Nucleus accumbens (tissue), 56 donors: ENCODE measurements at regions not wholly inside any gene's neighbourhood (a gene's known extent, or its start where the extent isn't known, plus 50 kb on each side); places are given as distances from the start of the nearest gene placed in this dataset.

ENCODE experiments used
- DNase-seq, 56 donors: peaks; one replicate each; lab custom pipeline; 2025; lab: John Stamatoyannopoulos, UW

DNA sequence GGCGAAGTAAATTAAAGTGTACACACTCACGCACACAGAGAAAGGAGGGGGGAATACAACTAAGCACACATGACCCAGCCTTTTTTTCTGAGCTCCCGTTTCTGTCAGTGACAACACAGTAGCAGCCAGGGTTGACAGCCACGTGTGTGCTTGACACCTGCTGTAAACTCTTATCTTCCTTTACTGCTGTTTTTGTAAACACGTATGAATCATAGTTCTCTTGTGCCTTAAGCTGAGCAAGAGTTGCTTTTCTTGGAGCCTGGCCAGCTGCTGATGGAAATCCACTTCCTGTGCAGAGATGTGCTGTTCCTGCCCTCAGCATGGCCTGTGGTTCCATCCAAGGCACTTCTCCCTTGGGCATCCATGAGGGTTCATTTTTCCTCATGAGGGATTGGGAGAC, 561.9 kb downstream of the GALR1 start:
- no peak for DNase-seq

DNA sequence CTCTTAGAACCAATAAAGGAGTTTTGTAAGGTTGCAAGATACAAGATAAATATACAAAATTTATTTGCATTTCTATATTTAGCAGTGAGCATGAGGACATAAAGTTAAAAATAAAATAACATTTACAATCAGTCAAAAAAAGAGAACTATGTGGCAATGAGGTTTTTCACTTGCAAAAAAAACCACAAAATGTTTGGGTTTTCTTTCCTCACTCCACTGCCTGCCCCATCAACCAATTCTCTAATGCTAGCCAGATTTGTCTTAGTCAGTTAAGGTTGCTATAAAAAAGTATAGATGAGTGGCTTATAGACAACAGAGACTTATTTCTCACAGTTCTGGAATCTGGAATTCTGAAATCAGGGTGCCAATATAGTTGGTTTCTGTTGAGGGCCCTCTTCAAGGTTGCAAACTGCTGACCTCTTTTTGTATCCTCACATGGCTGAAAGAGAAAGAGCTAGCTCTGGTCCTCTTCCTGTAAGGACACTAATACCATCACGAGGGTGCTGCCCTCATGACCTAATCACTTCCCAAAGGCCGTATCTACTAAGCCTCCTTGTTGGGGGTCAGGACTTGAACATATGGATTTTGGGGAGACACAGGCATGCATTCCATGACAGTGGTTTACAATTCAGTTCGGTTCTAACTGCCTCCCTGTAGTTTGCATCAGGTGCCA, 566.2 kb downstream of the GALR1 start:
- no peak for DNase-seq

DNA sequence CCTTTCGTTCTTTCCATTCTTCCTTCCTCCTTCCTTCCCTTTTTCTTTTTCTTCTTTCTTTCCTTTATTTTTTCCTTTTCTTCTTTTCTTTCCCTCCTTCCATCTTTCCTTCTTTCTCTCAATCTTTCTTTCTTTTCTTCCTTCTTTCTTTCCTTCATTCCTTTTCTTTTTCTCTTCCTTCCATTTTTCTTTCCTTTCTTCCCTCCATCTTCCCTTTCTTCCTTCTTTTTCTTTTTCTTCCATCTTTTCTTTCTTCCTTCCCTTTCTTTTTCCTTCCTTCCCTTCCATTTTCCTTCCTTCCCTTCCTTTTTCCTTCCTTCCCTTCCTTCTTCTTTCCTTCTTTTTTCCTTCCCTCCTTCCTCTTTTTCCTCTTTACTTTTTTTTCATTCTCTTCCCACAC, 568.7 kb downstream of the GALR1 start:
- DNase-seq, result no peak

DNA sequence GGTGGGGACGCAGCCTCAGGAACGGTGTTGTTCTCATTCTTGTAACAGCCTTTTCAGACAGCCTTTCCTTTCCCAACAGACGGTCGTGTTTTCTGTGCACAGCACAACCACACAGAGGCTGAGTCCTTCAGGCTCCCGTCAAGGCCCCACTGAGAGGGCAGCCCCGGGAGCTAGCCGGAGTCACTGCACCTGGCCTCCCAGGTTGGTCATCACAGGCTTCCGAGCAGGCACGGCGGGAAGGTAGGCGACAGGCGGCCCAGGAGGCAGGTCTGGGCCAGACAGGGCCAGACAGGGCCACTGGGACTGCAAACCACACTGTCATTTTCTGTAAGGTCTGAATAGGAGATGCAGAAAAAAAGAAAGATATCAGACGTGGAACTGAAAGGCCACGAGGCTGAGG, 570.8 kb downstream of the GALR1 start:
- DNase-seq, result no peak

DNA sequence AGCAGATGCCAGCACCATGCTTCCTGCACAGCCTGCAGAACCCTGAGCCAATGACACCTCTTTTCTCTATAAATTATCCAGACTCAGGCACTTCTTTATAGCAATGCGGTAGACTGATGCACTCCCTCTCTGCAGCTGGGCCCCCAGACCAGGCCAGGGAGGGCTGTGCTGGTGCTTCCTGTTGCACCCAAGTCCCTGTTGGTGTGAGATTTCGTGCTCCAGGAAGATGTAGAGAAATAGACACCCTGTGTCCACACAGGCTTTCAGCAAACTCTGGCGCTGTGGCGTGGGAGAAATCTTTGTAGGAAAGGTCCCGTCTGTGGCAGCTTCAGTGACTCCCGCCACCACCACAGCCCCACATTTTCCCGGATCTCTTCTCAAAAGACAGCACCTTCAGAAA, 572.2 kb downstream of the GALR1 start:
- no peak for DNase-seq

DNA sequence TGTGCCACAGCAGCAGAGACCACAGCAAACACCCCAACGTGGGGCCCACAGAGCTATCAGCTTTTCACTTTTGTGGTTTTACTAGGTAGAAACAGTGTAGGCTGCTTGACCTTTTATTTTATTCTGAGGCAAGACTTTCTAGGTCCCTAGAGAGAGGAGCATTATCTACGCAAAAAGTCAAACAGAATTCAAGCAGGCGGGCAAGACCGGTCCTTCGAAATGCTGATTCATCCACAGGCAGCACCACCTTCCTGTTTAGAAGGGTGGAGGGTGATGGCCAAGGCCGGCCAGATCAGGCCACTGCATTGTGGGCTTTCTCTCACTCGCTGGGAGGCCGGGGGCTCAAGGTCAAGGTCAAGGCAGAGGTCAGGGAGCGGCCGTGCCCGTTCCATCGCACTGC, 573.0 kb downstream of the GALR1 start:
- no peak for DNase-seq

DNA sequence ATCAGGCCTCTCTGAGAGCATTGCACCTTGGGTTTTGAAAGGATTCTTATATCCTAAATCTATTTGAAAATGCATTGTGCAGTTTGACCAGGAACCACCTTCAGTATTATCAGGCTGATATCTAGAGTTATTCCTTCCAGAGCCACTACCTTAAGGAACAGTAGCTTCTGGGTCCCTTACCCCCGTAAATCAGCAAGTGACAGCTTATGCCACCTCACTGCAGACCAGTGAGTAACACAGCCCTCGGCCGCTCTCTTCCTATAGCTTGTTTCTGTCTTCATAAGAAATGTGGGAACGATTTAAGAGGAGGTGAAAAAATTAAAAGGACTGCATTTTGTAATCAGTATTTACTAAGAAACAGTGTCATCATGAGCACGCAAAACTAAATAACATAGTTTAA, 584.2 kb downstream of the GALR1 start:
- no peak for DNase-seq

DNA sequence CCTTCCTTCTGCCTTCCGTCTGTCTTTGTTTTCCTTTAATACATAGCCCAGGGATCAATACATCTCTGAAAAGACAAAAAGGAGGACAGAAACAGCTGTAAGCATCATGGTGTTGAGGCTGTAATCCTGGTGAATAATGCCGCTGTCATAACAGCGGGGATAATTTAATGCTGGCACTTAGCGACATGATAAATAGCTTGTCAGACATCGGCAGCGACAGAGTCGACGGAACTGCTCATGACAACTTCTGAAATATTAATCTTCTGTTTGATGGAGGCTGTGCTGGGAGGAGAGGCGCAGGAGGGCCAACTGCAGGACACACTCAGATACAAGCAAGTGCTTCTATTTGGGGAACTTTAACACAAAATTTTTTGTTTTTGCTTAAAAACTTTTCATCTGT, 602.2 kb downstream of the GALR1 start:
- DNase-seq, result no peak

DNA sequence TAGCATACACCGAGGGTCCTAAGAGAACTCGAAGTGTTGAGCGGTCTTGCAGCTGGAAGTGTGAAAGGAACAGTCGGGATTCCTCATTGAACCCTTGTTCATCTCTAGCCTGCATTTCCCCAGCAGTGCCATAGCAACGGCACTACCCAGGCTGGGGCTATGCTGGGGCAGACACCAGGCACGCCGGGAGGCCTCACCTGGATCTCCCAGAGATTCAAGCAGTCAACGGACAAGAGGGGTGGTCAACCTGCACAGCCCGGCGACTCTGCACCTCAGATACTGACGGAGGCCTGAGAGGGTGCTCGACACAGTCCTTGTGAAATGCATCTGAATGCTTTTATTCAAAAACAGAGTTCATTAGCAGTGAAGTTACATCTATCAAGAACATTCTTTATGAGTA, 604.2 kb downstream of the GALR1 start:
- DNase-seq, result no peak

DNA sequence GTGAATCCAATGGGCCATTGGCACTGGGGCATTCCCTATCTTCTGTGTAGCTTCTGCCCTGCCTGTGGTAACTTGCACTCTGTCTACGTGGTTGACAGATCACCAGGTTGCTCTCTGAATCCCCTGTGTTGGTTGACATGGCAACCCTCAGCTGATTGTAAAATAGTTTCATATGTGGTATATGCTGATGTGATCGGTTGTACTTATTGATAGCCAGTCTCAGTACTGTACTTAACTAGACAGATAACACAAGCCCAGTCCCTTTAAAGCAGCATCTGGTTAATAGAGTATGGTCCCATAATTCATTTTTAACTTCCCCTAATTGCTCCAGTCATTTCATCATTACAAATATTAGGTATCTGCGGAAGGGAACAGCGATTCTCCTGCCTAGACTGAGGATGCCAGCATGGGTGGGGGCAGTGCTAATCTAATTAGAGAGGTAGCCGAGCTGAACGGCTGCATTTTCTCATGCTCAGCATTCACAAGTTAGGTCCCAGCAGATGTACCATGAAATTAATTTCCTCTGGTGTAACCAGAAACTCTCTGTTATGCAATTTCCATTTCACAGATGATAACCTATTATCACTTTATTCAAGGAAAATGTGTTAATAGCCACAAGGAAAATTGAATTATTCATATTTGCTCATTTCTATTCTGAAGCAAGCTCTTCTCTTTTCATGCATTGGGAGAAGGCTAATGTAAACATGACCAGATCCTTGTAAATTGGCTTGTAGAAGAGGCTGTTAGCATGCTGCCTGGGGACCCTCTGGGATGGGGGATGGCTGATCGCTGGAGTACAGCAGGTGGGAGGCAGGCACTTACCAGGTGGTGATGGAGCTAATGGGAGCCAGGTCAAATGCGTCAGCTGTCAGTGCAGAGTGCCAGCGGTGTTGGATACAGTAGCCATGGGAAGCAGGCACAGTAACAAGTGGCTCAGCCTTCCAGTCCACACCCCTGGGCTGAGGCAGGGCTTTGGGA, 608.3 kb downstream of the GALR1 start:
- no peak for DNase-seq

DNA sequence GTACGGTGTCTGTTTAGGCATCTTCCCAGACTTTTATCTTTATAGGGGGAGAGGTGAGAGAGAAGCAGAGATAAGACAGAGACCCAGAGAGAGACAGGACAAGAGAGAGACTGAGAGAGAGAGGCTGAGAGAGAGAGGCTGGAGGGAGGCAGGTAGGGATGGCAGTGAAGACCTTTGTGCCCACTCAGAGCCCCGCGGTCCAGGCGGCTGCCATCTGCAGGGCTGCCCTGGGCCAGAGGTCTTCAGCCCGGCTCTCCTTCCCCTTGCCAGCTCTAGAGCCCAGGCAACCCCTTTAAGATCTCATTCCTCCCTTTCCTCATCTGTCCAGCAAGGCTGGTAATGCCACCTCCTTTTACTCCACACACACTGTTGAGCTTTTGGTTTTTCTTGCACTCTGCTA, 610.0 kb downstream of the GALR1 start:
- no peak for DNase-seq

DNA sequence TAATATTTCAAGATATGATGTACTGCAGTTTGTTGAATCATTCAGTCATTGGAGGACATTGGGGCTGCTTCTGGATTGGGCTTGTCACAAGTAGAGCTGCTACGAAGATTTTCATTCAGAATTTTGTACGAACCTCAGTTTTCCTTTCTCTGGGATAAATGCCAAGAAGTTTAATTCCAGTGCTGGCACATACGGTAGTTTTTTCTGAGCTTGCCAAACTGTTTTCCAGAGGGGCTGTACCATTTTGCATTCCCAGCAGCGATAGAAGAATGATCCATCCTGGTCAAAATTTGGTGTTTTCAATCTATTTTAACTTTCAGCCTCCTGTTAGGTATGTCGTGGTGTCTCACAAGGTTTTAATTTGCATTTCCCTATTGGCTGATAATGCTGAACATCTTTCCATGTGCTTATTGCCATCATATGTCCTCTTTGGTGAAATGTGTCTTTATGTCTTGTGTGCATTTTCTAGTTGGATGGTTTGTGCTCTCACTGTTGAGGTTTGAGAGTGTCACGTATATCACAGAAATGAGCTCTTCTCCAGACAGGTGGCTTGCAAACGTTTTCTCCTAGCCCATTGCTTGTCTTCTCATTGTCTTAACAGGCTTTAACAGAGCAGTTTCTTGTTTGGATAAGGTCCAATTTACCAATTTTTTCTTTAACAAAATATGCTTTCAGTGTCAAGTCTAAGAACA, 612.6 kb downstream of the GALR1 start:
- no peak for DNase-seq

DNA sequence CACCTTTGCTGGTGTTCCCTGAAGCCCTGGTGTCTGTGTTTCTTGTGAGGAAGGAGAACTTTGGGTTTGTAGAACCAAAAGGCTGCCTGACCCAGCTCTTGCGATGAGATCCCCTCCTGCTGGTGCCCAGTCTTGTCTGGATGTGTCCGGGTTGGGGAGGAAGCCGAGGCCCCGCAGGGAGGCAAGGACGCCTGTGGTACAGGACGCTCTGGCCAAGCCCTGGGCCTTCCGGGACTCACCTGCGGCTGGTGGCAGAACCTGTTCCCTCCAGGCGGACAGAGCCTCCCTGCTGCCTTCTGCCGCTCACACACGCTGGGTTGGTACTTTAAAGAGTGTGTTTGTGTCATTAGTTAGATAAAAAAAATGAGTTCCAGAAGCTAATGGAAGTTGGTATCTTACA, 616.2 kb downstream of the GALR1 start:
- DNase-seq, result no peak

DNA sequence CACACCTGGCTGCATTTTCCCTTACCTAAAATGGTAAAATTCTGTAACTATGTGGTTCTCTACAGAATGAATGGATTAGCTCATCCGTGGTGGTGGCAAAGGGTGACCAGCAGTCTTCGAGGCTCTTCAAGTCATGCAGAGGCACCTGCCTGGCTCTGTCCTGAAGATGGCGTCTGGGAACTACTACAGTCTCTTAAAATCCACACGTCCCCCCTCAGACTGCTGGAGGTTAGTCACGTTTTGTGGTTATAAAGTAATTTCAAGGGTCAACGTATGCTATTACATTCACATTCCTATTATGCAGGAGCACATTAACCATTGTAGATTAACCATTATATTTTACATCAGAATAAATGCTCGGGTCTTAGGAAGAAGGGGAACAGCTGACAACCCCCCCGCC, 616.7 kb downstream of the GALR1 start:
- DNase-seq, result no peak

DNA sequence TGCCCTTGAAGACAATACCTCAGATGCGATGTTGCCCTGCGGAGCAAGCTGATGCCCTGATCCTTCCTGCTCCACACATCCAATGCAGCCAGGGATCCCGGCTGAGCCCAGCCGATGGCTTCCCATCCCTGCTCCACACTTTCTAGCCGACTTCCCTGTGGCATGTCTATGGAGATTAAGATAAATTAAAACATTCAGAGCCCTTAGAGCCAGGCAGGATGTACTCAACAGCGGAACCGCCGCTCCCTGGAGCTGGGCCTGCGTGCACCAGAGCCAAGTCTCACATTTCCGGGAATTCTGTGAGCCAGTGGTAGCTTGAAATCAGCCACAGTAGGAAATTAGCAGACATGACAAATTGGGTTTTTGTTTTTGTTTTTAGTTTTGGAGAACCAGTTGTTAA, 620.6 kb downstream of the GALR1 start:
- DNase-seq, result no peak

DNA sequence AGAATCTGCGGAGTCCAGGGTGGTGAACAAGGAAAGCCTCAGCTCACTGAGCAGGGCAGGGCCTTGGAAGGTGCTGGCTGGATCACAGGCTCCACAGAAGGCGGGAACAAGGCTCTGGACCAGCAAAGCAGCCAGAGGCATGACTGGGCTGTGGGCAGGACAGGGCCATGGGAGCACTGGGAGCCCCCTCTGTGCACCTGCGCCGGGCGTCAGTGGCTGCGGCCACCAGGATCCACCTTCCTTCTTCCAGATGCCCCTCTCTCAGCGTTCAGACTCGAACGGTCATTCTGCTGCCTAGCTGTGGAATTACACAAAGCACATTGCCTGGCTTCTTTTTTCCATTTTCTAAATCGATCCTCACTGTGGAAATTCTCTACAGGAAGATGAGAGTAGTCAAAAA, 621.2 kb downstream of the GALR1 start:
- DNase-seq, result no peak

DNA sequence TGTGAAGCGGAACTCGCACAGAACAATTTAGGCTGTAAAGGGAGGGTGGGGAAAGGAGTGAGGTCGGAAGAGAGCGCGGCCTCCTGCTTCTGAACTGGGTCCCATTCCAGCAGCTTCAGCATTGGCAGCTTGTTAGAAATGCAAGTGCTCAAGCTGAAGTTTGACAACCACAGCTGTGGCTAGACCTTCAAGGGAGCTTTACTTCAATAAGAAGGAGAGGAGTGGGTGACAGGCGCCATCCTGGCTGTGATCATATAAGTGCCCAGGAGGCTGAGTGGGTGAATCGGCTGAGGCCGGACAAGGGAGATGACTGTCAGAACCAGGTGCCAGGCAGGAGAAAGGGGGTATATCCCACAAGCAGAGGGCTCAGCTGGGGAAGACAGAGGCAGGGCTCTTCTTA, 622.5 kb downstream of the GALR1 start:
- DNase-seq, result no peak

DNA sequence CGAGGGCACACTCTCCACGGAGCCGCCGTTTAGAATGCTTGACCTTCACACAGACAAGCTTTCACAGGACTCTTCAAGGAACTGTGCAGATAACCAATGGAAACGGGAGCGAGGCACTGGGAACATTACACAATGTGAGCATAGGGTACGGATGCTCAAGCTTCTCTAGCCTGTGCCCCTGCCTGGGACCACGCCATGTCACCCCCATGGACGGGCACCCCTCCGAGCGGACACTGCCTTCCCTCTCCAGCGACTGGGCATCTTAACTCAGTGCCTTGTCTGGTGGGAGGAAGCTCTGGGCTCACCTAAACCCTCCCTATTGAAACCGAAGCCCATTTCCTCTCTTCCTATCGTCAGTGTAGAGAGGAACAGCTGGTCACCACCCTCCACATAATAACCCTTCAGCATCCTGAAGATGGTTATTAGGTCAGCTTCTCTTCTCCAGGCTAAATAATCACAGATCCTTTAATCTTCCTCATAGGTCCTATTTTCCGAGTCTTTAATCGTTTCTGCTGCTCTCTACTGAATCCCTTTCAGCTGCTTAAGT, 626.7 kb downstream of the GALR1 start:
- no peak for DNase-seq

DNA sequence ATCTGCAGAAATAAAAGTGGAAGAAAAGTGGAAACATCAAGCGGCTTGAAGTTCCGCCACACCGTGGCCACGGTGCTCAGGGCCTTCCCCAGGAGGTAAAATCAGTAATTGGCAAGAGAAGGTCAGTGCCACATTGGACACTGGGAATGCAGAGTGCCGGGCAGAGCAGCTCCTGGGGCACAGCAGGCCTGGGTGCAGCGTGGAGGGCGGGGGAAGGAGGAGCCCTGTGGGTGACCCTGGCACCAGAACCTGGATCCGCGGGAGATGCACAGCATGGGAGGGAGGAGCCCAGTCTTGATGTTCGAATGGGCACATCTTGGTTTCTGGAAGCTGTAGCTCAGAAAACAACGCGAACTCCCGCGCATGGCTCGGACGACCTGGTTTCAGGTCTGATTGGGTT, 630.2 kb downstream of the GALR1 start:
- DNase-seq, result no peak

DNA sequence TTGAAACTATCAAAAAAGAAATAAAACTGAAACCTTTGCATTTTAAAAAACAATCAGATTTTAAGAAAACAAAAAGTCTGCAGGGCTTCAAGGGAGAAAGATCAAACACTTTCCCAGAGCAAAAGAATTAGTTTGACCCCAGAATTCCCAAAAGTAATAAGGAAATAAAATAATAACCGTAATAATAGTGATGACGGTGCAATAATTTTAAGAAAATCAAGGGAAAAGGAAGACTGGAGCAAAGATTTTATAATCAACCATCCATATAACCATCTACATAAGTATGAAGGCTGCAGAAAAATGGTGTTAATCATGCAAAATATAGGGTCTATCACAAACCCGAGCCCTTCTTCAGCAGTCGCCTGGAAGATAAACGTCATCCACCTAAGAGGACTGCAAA, 634.8 kb downstream of the GALR1 start:
- DNase-seq, result no peak

DNA sequence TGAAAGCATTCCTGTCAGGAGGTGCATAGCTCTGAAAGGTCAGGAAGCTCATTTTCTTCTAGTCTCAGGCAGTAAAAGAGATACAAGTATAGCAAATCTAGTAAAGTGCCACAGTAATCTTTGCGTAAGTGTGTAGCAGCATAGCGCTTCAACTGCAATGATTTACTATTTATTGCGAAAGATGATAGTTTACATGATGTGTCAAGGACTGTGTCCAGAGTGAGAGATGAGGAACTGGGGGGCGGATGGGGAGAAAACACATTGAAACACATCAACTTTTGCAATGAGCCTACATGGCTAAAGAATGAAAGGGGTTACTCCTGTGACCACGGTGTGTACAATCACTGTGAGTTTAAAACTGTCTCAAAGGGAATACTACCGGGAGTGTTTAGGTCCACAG, 644.4 kb downstream of the GALR1 start:
- no peak for DNase-seq
